ENCODE measurements at regions not wholly inside any gene's neighbourhood (a gene's known extent, or its start where the extent isn't known, plus 50 kb on each side); places are given as distances from the start of the nearest gene placed in this dataset.

GRCh38 chr6:134657751-134658527 is 292.0 kb downstream of the ALDH8A1 start:
- TF ChIP-seq, protein P1, sequence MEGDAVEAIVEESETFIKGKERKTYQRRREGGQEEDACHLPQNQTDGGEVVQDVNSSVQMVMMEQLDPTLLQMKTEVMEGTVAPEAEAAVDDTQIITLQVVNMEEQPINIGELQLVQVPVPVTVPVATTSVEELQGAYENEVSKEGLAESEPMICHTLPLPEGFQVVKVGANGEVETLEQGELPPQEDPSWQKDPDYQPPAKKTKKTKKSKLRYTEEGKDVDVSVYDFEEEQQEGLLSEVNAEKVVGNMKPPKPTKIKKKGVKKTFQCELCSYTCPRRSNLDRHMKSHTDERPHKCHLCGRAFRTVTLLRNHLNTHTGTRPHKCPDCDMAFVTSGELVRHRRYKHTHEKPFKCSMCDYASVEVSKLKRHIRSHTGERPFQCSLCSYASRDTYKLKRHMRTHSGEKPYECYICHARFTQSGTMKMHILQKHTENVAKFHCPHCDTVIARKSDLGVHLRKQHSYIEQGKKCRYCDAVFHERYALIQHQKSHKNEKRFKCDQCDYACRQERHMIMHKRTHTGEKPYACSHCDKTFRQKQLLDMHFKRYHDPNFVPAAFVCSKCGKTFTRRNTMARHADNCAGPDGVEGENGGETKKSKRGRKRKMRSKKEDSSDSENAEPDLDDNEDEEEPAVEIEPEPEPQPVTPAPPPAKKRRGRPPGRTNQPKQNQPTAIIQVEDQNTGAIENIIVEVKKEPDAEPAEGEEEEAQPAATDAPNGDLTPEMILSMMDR (IDR thresholded peaks at IDR 0.05; ENCODE audit: low read length) = no peak
- no peak for TF ChIP-seq EZH2 (optimal IDR thresholded peaks at IDR 0.05; ENCODE audit: low read depth, low read length)
